ENCODE measurements at regions not wholly inside any gene's neighbourhood (a gene's known extent, or its start where the extent isn't known, plus 50 kb on each side); places are given as distances from the start of the nearest gene placed in this dataset.

GRCh38 chr20:53734006-53734688 lies 140.5 kb upstream of the ZNF217 start:
- TF ChIP-seq CTCF (IDR thresholded peaks at IDR 0.05), result no peak
- TF ChIP-seq POLR2A (IDR thresholded peaks at IDR 0.05), result no peak

All from adrenal gland (tissue), 5 donors.